Type B pancreatic cell (in vitro differentiated cells): ENCODE measurements at regions not wholly inside any gene's neighbourhood (a gene's known extent, or its start where the extent isn't known, plus 50 kb on each side); places are given as distances from the start of the nearest gene placed in this dataset.

Experiments
- DNase-seq: peaks from one replicate; pipeline ENCODE4 v3.0.0; 2021; ENCODE audit warnings: mixed read lengths; ENCODE audit not compliant: unreplicated experiment; ENCODE audit errors: extremely low spot score
- H3K27ac Mint-ChIP-seq: 2 replicates; pipeline ENCODE4 v1.8.0; 2021; ENCODE audit warnings: mild to moderate bottlenecking, mixed read lengths
- H3K27me3 Mint-ChIP-seq: 2 replicates; pipeline ENCODE4 v1.8.0; 2021; ENCODE audit warnings: mixed read lengths
- H3K36me3 Mint-ChIP-seq: 2 replicates; pipeline ENCODE4 v1.8.0; 2021; ENCODE audit warnings: mixed read lengths
- H3K4me1 Mint-ChIP-seq: one replicate; pipeline ENCODE4 v1.8.0; 2021; ENCODE audit warnings: mixed read lengths; ENCODE audit not compliant: unreplicated experiment
- H3K4me3 Mint-ChIP-seq: 2 replicates; pipeline ENCODE4 v1.8.0; 2021; ENCODE audit warnings: mild to moderate bottlenecking, mixed read lengths
- H3K9me3 Mint-ChIP-seq: 2 replicates; pipeline ENCODE4 v1.8.0; 2021; ENCODE audit warnings: mixed read lengths
- TF ChIP-seq, protein P1 (sequence below): fragments of 200-600 bp; sonication (generic); conservative IDR thresholded peaks from 2 replicates; pipeline ENCODE4 v1.5.0; 2021; ENCODE audit warnings: antibody characterized with exemption, mild to moderate bottlenecking

DNA sequence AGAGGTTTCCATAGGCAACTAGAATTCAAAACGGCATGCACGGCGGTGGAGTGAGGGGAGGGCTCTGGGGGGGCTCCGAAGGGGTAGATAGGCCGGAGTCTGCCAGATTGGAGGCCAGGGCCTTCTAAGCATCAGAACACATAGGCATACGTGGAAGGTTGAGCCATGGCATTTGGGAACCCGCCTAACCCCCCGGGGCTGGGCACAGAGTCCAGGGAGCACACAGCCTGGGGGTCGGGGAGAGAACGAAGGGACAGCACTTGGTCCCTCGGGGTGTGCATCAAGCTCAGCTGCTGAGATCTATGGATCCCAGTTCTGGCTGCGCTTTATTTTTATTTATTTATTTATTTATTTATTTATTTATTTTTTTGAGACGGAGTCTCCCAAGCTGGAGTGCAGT lies 89.4 kb upstream of the TNS3 start:
- no peaks in the 10 kb centered on the region for H3K9me3 Mint-ChIP-seq
- H3K4me1 Mint-ChIP-seq = peaks cover 15% of the 10 kb centered on the region
- H3K4me3 Mint-ChIP-seq = no peak overlapping the region
- H3K27me3 Mint-ChIP-seq = no peaks in the 10 kb centered on the region
- TF ChIP-seq, protein P1, sequence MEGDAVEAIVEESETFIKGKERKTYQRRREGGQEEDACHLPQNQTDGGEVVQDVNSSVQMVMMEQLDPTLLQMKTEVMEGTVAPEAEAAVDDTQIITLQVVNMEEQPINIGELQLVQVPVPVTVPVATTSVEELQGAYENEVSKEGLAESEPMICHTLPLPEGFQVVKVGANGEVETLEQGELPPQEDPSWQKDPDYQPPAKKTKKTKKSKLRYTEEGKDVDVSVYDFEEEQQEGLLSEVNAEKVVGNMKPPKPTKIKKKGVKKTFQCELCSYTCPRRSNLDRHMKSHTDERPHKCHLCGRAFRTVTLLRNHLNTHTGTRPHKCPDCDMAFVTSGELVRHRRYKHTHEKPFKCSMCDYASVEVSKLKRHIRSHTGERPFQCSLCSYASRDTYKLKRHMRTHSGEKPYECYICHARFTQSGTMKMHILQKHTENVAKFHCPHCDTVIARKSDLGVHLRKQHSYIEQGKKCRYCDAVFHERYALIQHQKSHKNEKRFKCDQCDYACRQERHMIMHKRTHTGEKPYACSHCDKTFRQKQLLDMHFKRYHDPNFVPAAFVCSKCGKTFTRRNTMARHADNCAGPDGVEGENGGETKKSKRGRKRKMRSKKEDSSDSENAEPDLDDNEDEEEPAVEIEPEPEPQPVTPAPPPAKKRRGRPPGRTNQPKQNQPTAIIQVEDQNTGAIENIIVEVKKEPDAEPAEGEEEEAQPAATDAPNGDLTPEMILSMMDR = no peak
- no peaks in the 10 kb centered on the region for H3K36me3 Mint-ChIP-seq
- no peak for DNase-seq
- H3K27ac Mint-ChIP-seq = no peak overlapping the region

DNA sequence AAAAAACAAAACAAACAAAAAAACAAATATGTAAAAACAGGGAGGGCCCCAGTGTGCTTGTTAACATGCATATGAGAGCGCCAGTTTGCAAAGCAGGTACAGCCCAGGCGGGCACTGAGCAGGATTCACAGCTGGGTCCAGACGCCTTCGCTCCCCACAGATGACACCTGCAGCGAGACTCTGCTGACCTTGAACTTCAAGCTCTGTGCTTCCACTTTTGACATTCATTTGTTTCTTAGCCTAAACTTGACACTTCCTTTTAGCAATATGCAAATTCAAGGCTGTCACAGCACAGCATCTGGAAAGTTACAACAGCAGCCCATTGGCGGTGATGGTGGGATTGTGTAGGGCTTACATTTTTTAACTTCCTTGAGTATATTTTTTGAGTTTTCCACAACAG lies 88.8 kb upstream of the TNS3 start:
- no peak overlapping the region for H3K27ac Mint-ChIP-seq

DNA sequence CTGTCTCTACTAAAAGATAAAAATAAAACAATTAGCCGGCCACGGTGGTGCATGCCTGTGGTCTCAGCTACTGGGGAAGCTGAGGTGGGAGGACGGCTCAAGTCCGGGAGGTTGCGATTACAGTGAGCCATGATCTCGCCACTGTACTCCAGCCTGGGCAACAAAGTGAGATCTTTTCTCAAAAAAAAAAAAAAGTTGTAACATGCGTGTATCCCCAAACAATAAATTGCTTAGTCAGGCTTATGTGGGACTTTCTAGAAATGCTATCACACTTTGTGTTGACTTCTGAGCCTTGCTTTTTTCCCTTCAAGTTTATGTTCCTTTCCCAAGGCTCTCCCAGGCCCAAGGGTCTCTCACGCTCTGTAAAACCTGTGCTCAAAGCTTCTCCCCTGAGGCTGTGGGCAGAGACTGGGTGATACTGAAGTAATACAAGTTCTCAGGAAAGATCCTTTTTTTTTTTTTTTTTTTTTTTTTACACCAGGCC lies 88.0 kb upstream of the TNS3 start:
- Mint-ChIP-seq H3K9me3 (no peaks in the 10 kb centered on the region), H3K4me1 (peaks cover 15% of the 10 kb centered on the region), H3K36me3 (no peaks in the 10 kb centered on the region), H3K27ac (no peak overlapping the region), H3K4me3 (no peak overlapping the region), H3K27me3 (no peaks in the 10 kb centered on the region)
- DNase-seq = no peak
- TF ChIP-seq, protein P1 = no peak

More for the DNA sequence above, 88.8 kb upstream of the TNS3 start:
- Mint-ChIP-seq H3K36me3 (no peaks in the 10 kb centered on the region), H3K27me3 (no peaks in the 10 kb centered on the region), H3K4me1 (peaks cover 15% of the 10 kb centered on the region), H3K4me3 (no peak overlapping the region), H3K9me3 (no peaks in the 10 kb centered on the region)
- TF ChIP-seq, protein P1 = no peak
- DNase-seq = no peak

DNA sequence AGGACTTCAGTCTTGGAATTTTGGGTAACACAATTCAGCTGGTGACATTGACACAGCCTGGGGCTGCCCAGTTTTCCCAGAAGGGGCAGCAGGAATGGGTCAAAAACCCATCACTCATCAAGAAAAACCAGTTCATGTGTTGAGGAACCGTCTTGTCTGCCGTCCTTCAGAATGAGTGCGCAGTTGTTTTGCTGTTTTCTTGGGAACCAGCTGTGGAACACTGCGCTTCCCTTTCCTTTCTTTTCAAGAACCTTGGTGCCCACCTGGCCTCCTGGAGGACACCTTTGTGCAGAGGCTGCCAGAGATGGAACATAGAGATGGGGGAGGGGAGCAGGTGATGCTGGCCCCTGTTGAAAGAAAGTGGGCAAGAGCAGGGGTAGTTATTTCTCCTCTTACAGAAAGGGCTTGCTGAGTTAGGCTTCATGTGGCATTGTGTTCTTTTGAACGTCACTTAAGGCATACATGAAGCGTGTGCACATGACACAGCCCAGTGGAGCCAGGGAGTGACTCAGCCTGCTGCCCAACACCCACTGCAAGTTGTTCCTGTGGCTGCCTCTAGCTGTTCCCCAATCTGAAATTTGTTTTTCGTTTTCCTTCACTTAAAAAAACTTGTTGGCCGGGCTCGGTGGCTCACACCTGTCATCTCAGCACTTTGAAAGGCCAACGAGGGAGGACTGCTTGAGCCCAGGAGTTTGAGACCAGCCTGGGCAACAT lies 87.4 kb upstream of the TNS3 start:
- Mint-ChIP-seq H3K27me3 (no peaks in the 10 kb centered on the region), H3K9me3 (no peaks in the 10 kb centered on the region), H3K36me3 (no peaks in the 10 kb centered on the region), H3K4me3 (no peak overlapping the region), H3K4me1 (peaks cover 15% of the 10 kb centered on the region), H3K27ac (no peak overlapping the region)
- TF ChIP-seq, protein P1 = no peak
- no peak for DNase-seq

DNA sequence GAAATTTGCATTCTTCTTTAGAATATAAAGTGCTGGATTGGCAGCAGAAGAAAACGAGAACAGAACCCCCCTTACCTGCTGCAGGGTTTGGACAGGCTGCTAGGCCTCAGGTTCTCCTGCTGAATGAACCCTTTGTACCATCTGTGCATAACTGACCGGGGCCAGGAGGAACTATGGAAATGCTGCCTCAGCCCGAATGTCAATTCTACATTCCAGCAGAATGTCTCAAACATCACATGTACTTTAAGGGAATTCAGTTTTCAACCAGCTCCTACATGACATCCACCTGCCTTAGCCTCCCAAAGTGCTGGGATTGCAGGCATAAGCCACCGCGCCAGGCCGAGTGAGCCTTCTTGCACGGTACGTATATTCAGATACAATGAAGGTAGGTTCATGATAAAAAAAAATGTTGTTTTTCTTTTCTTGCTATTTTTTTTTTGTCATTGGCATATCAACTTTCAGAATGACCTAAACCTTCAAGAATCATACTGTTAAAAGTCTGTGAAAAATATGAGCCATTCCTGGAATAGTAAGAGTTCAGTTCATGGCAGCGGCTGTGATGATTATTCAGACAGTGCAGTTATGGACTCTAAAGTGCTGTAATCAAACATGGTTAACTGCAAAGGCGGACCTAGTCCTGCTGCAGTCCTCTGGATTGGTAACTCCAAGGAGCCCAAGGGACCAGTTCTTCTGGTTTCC lies 84.4 kb upstream of the TNS3 start:
- no peaks in the 10 kb centered on the region for H3K9me3 Mint-ChIP-seq
- H3K27me3 Mint-ChIP-seq = no peaks in the 10 kb centered on the region
- no peak overlapping the region for H3K4me3 Mint-ChIP-seq
- H3K27ac Mint-ChIP-seq = no peak overlapping the region
- DNase-seq = no peak
- TF ChIP-seq, protein P1 = no peak
- H3K36me3 Mint-ChIP-seq = no peaks in the 10 kb centered on the region
- H3K4me1 Mint-ChIP-seq = peaks cover 21% of the 10 kb centered on the region
